SHP77 treated with DMSO at 0.1 percent for 48 hours (cell line): ENCODE measurements at regions not wholly inside any gene's neighbourhood (a gene's known extent, or its start where the extent isn't known, plus 50 kb on each side); places are given as distances from the start of the nearest gene placed in this dataset.
"Not testable (repeated sequence)": the region's sequence is repeated elsewhere in the genome, so short reads cannot be mapped to it uniquely, and the experiment has no call there.

Experiments used
- DNase-seq: peaks from one replicate; lab custom pipeline; 2025; lab: John Stamatoyannopoulos, UW

- DNase-seq: not testable (repeated sequence)
Measured at GRCh38 chr16:18263046-18263445, 73.5 kb downstream of the NPIPA8 start.

- DNase-seq: not testable (repeated sequence)
Measured at GRCh38 chr16:18261848-18262247, 74.7 kb downstream of the NPIPA8 start.

GRCh38 chr16:18259496-18260176, 76.9 kb downstream of the NPIPA8 start:
- not testable (repeated sequence) for DNase-seq

- not testable (repeated sequence) for DNase-seq
Measured at GRCh38 chr16:18252943-18253342, 83.6 kb downstream of the NPIPA8 start.

GRCh38 chr16:18230505-18230904, 106.0 kb downstream of the NPIPA8 start:
- DNase-seq: not testable (repeated sequence)

- not testable (repeated sequence) for DNase-seq
Measured at GRCh38 chr16:18222054-18223009, 114.2 kb downstream of the NPIPA8 start.

- not testable (repeated sequence) for DNase-seq
Measured at GRCh38 chr16:18217741-18218140, 118.8 kb downstream of the NPIPA8 start.

- DNase-seq: not testable (repeated sequence)
Measured at GRCh38 chr16:18216814-18217213, 119.7 kb downstream of the NPIPA8 start.

GRCh38 chr16:18213810-18214209, 122.7 kb downstream of the NPIPA8 start:
- DNase-seq: not testable (repeated sequence)

GRCh38 chr16:18211505-18211904, 125.0 kb downstream of the NPIPA8 start:
- not testable (repeated sequence) for DNase-seq

GRCh38 chr16:18204786-18205185, 131.8 kb downstream of the NPIPA8 start:
- DNase-seq: not testable (repeated sequence)

- DNase-seq: not testable (repeated sequence)
Measured at GRCh38 chr16:18204309-18204708, 132.2 kb downstream of the NPIPA8 start.

GRCh38 chr16:18201511-18201910, 135.0 kb downstream of the NPIPA8 start:
- DNase-seq: not testable (repeated sequence)

- DNase-seq: not testable (repeated sequence)
Measured at GRCh38 chr16:18192389-18192788, 144.1 kb downstream of the NPIPA8 start.

GRCh38 chr16:18190179-18190578, 146.4 kb downstream of the NPIPA8 start:
- not testable (repeated sequence) for DNase-seq

- DNase-seq: not testable (repeated sequence)
Measured at GRCh38 chr16:18184755-18185154, 151.8 kb downstream of the NPIPA8 start.

GRCh38 chr16:18181028-18181427, 155.5 kb downstream of the NPIPA8 start:
- DNase-seq: not testable (repeated sequence)

GRCh38 chr16:18173945-18174497, 162.5 kb downstream of the NPIPA8 start:
- not testable (repeated sequence) for DNase-seq

GRCh38 chr16:18162293-18162692, 174.2 kb downstream of the NPIPA8 start:
- not testable (repeated sequence) for DNase-seq

- DNase-seq: not testable (repeated sequence)
Measured at GRCh38 chr16:18161224-18161623, 175.3 kb downstream of the NPIPA8 start.

- not testable (repeated sequence) for DNase-seq
Measured at GRCh38 chr16:18159185-18159584, 177.4 kb downstream of the NPIPA8 start.

GRCh38 chr16:18157854-18158253, 178.7 kb downstream of the NPIPA8 start:
- DNase-seq: not testable (repeated sequence)
